ENCODE measurements at regions not wholly inside any gene's neighbourhood (a gene's known extent, or its start where the extent isn't known, plus 50 kb on each side); places are given as distances from the start of the nearest gene placed in this dataset.
"Not testable (repeated sequence)": the region's sequence is repeated elsewhere in the genome, so short reads cannot be mapped to it uniquely, and the experiment has no call there.

DNA sequence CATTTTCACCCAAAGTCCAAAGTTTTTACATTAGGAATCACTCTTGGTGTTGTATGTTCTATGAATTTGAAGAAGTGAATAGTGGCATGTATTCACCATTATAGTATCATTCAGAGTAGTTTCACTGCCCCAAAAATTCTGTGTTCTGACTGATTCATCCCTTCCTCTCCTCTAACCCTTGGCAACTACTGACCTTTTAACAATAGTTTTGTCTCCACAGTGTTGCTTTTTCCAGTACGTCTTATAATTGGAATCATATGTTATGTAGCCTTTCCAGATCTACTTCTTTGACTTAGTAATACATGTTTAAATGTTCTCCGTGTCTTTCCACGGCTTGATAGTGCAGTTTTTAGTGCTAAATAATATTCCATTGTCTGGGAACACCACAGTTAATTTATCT, 379.0 kb upstream of the SGO1 start:
- Histone ChIP-seq H3K27ac (ENCODE audit: low read depth, low read length) (no peak overlapping the region), H3K9me3 (ENCODE audit: control insufficient read depth, insufficient read depth, low read length) (no peaks in the 10 kb centered on the region), H3K27me3 (ENCODE audit: control insufficient read depth, insufficient read depth, low read length) (no peaks in the 10 kb centered on the region), H3K4me3 (ENCODE audit: low read depth, low read length) (no peak overlapping the region)
- TF ChIP-seq, protein P1, sequence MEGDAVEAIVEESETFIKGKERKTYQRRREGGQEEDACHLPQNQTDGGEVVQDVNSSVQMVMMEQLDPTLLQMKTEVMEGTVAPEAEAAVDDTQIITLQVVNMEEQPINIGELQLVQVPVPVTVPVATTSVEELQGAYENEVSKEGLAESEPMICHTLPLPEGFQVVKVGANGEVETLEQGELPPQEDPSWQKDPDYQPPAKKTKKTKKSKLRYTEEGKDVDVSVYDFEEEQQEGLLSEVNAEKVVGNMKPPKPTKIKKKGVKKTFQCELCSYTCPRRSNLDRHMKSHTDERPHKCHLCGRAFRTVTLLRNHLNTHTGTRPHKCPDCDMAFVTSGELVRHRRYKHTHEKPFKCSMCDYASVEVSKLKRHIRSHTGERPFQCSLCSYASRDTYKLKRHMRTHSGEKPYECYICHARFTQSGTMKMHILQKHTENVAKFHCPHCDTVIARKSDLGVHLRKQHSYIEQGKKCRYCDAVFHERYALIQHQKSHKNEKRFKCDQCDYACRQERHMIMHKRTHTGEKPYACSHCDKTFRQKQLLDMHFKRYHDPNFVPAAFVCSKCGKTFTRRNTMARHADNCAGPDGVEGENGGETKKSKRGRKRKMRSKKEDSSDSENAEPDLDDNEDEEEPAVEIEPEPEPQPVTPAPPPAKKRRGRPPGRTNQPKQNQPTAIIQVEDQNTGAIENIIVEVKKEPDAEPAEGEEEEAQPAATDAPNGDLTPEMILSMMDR (IDR thresholded peaks at IDR 0.05; ENCODE audit: low read depth, low read length), result no peak
- POLR2A ChIA-PET, result no interaction called here
- CTCF ChIA-PET, result no interaction called here
- no peak for DNase-seq (ENCODE audit: low read depth, low spot score)

DNA sequence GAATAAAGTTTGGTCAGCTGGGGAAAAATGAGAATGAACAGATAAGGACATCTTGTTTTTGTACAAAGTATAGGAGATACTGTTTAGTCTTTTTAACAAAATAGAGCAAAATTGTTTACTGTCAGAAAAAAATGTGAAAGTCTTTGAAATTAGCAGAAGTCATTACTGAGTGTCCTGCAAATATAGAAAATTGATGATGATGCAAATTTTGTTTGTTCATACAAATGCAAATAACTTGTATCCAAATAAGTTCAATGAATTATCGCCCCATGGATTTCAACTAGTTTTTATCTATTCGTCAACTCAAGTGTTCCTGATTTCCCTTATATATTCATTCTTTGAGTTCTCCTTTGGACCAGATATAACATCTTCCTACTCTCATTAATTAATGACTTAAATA, 378.0 kb upstream of the SGO1 start:
- Histone ChIP-seq H3K9me3 (ENCODE audit: control insufficient read depth, insufficient read depth, low read length) (no peaks in the 10 kb centered on the region), H3K27ac (ENCODE audit: low read depth, low read length) (no peak overlapping the region)
- POLR2A ChIA-PET, result no interaction called here

DNA sequence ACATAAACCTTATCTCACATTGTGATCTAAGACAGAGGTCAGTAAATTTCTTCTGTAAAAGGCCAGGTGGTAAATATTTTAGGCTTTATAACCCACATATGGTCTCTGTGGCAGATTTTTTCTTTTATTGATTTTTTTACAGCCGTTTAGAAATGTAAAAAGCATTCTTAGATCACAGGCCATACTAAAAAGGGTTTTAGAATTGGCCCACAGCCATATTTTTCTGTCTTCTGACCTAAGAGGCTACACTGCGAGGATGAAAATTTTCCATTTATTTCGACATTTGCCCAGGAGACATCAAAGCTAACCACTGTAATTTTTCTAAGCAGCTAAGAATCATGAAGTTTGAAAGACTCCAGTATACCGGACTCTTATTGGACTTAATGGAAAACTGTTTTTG, 377.2 kb upstream of the SGO1 start:
- H3K4me3 ChIP-seq (ENCODE audit: low read depth, low read length), result no peak overlapping the region
- CTCF ChIA-PET, result no interaction called here
- TF ChIP-seq, protein P1 (IDR thresholded peaks at IDR 0.05; ENCODE audit: low read depth, low read length), result no peak
- H3K9me3 ChIP-seq (ENCODE audit: control insufficient read depth, insufficient read depth, low read length), result no peaks in the 10 kb centered on the region
- H3K27ac ChIP-seq (ENCODE audit: low read depth, low read length), result no peak overlapping the region
- no peak for DNase-seq (ENCODE audit: low read depth, low spot score)
- H3K27me3 ChIP-seq (ENCODE audit: control insufficient read depth, insufficient read depth, low read length), result no peaks in the 10 kb centered on the region
- POLR2A ChIA-PET, result no interaction called here

More for the DNA sequence above, 378.0 kb upstream of the SGO1 start:
- TF ChIP-seq, protein P1 (IDR thresholded peaks at IDR 0.05; ENCODE audit: low read depth, low read length), result no peak
- DNase-seq (ENCODE audit: low read depth, low spot score), result no peak
- CTCF ChIA-PET, result no interaction called here
- Histone ChIP-seq H3K4me3 (ENCODE audit: low read depth, low read length) (no peak overlapping the region), H3K27me3 (ENCODE audit: control insufficient read depth, insufficient read depth, low read length) (no peaks in the 10 kb centered on the region)

DNA sequence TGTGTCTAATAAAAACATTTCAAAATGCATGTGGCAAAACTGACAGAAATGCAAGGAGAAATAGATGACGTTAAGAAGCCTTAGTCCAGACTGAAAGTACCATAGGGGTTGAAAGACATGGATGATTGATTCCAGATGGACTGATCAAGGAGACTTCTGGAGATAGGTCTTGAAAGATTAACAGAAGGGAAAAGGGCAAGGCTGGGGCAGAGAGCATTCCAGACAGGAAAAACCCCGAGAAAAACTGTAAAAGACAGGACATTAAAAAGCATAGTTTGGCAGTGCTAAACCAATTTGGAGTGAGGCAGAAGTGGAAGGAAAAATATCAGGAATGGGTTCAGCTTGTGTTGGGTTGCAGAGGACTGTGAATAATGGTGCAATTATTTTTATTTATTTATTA, 375.2 kb upstream of the SGO1 start:
- no peak for DNase-seq (ENCODE audit: low read depth, low spot score)
- H3K4me3 ChIP-seq (ENCODE audit: low read depth, low read length), result no peak overlapping the region
- H3K27ac ChIP-seq (ENCODE audit: low read depth, low read length), result no peak overlapping the region
- H3K9me3 ChIP-seq (ENCODE audit: control insufficient read depth, insufficient read depth, low read length), result no peaks in the 10 kb centered on the region
- H3K27me3 ChIP-seq (ENCODE audit: control insufficient read depth, insufficient read depth, low read length), result no peaks in the 10 kb centered on the region
- POLR2A ChIA-PET, result no interaction called here
- TF ChIP-seq, protein P1 (IDR thresholded peaks at IDR 0.05; ENCODE audit: low read depth, low read length), result no peak
- CTCF ChIA-PET, result no interaction called here

DNA sequence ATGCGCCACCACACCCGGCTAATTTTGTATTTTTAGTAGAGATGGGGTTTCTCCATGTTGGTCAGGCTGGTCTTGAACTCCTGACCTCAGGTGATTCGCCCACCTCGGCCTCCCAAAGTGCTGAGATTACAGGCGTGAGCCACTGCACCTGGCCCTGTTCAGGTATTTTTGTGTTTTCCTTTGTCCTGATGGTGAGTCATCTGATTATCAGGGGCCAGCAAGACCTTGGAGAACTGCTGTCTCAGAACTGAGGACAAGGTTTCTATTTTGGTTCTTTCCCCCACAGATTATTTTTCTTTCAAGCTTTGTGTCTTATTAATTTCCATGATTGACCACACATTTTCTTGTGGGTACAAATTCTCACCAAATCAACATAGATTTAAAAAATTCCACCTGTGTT, 374.4 kb upstream of the SGO1 start:
- H3K9me3 ChIP-seq (ENCODE audit: control insufficient read depth, insufficient read depth, low read length); DNase-seq (ENCODE audit: low read depth, low spot score); POLR2A ChIA-PET; H3K27ac ChIP-seq (ENCODE audit: low read depth, low read length); H3K4me3 ChIP-seq (ENCODE audit: low read depth, low read length); CTCF ChIA-PET; H3K27me3 ChIP-seq (ENCODE audit: control insufficient read depth, insufficient read depth, low read length): not testable (repeated sequence)

DNA sequence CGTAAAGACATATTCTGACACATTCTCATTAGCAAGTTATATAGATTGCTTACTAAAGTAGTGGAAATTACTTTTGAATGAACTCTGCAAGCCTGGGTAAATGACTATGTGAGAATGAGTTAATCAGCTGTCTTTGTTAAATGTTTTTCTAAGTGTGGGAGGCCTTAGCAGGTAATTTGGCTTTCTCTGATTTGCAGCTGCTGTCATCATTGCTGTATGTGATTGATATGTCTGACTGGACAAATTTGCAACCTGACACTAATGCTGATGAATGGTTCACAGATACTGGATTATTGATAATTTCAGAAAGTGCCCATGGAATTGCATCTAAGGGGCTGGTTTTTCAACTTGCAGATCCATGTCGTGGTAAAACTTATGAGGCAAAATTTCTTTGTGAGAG, 372.2 kb upstream of the SGO1 start:
- DNase-seq (ENCODE audit: low read depth, low spot score), result no peak
- Histone ChIP-seq H3K27me3 (ENCODE audit: control insufficient read depth, insufficient read depth, low read length) (no peaks in the 10 kb centered on the region), H3K27ac (ENCODE audit: low read depth, low read length) (no peak overlapping the region), H3K9me3 (ENCODE audit: control insufficient read depth, insufficient read depth, low read length) (peaks cover under 1% of the 10 kb centered on the region; the same call in 1 of the 2 replicates), H3K4me3 (ENCODE audit: low read depth, low read length) (no peak overlapping the region)
- ChIA-PET POLR2A (no interaction called here), CTCF (no interaction called here)
- TF ChIP-seq, protein P1 (IDR thresholded peaks at IDR 0.05; ENCODE audit: low read depth, low read length), result no peak

Measured in AG04450 (cell line).